Ascending aorta (tissue), 2 donors: ENCODE measurements at regions not wholly inside any gene's neighbourhood (a gene's known extent, or its start where the extent isn't known, plus 50 kb on each side); places are given as distances from the start of the nearest gene placed in this dataset.

Experiments used
- DNase-seq, 2 donors: peaks; one replicate each; pipeline ENCODE4 v3.0.0-alpha.2; 2019; ENCODE audit warnings: low spot score in 2 of 2
- H3K27ac ChIP-seq, 2 donors: fragments of 200-600 bp; sonication (generic); one replicate each; pipeline ENCODE4 v1.5.1; 2016 to 2017; ENCODE audit warnings: mild to moderate bottlenecking in 1 of 2
- H3K27me3 ChIP-seq: fragments of 200-600 bp; sonication (generic); one replicate; pipeline ENCODE4 v1.5.1; 2017
- H3K36me3 ChIP-seq, 2 donors: fragments of 200-600 bp; sonication (generic); one replicate each; pipeline ENCODE4 v1.5.1; 2016
- H3K4me1 ChIP-seq, 2 donors: fragments of 200-600 bp; sonication (generic); one replicate each; pipeline ENCODE4 v1.5.1; 2016 to 2017; ENCODE audit warnings: mild to moderate bottlenecking in 1 of 2
- H3K4me3 ChIP-seq, 2 donors: fragments of 200-600 bp; sonication (generic); one replicate each; pipeline ENCODE4 v1.5.1; 2016 to 2017; ENCODE audit warnings: mild to moderate bottlenecking in 1 of 2
- H3K9me3 ChIP-seq, 2 donors: fragments of 200-600 bp; sonication (generic); one replicate each; pipeline ENCODE4 v1.5.1; 2016
- intact Hi-C: fragments of 100-400 bp; cut with DNase I; formaldehyde crosslinking; loops from one replicate; pipeline ENCODE4 v1.15.1; 2023
- TF ChIP-seq, protein P1 (sequence below), 3 experiments: fragments of 200-600 bp in 2 of 3; fragments of 450-650 bp in 1 of 3; sonication (generic) in 2 of 3; IDR thresholded peaks; one replicate each; pipeline ENCODE4 v1.5.1; 2016 to 2019; ENCODE audit warnings: antibody characterized with exemption in 3 of 3, mild to moderate bottlenecking in 1 of 3, moderate library complexity in 1 of 3

DNA sequence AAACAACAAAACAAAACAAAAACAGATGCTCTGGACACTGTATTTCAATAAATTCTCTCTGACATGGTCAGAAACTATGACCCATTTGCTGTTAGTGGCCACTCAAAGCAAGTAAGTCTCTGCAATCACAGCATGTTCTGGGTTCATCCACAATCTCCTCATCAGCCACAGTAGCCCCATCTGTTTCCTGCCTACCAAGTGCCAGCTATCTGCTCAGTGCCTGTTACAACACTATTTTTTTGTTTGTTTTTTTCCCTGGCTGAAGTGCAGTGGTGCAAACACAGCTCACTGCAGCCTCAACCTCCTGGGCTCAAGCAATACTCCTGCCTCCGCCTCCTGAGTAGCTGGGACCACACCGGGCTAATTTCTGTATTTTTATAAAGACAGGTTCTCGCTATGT, 137.9 kb downstream of the SOX9 start:
- no peaks in the 10 kb centered on the region for H3K27me3 ChIP-seq
- TF ChIP-seq, protein P1, sequence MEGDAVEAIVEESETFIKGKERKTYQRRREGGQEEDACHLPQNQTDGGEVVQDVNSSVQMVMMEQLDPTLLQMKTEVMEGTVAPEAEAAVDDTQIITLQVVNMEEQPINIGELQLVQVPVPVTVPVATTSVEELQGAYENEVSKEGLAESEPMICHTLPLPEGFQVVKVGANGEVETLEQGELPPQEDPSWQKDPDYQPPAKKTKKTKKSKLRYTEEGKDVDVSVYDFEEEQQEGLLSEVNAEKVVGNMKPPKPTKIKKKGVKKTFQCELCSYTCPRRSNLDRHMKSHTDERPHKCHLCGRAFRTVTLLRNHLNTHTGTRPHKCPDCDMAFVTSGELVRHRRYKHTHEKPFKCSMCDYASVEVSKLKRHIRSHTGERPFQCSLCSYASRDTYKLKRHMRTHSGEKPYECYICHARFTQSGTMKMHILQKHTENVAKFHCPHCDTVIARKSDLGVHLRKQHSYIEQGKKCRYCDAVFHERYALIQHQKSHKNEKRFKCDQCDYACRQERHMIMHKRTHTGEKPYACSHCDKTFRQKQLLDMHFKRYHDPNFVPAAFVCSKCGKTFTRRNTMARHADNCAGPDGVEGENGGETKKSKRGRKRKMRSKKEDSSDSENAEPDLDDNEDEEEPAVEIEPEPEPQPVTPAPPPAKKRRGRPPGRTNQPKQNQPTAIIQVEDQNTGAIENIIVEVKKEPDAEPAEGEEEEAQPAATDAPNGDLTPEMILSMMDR (IDR thresholded peaks at IDR 0.05): no peak
- DNase-seq: no peak
- no peak overlapping the region for H3K27ac ChIP-seq
- H3K4me1 ChIP-seq: no peaks in the 10 kb centered on the region
- H3K4me3 ChIP-seq: no peak overlapping the region
- intact Hi-C loops: no loop called here
- H3K36me3 ChIP-seq: no peaks in the 10 kb centered on the region
- H3K9me3 ChIP-seq: no peaks in the 10 kb centered on the region

DNA sequence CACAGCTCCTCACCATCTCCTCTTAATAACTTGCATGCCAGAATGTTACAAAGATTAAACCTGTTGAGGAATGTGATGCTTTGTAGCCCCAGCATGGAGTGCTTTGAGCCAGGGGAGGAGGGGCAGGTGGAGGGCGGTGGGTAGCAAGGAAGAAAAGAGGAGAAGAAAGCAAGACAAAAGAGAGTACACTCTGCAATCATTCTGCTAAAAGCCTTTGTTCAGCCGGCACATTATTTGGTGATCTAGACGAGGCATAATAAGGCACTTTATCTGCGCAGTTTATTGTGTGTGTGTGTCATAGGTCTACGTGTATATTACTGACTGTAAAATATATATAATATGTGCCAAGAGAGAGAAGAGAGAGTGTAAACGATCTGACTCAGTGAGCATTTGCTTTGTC, 139.1 kb downstream of the SOX9 start:
- no peak for DNase-seq

DNA sequence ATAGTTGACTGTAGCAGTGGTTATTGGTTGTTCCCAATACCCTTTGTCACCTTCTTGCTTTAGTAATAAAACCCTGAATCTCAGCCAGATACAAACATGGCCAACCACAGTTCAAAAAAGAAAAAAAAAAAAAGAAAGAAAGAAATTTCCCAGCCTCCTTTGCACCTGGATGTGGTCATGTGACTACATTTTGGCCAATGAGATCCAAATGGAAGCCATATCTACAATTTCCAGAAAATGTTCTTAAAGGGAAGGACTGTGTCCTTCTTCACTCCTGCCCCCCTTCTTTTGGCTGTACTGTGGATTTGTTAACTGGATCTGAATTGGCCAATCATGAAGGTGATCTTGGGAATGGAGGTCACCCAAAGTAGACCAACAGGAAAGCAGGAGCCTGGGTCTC, 141.9 kb downstream of the SOX9 start:
- intact Hi-C loops: no loop called here
- Histone ChIP-seq H3K4me1 (no peaks in the 10 kb centered on the region), H3K4me3 (no peak overlapping the region), H3K27me3 (no peaks in the 10 kb centered on the region), H3K9me3 (no peaks in the 10 kb centered on the region), H3K36me3 (no peaks in the 10 kb centered on the region), H3K27ac (no peak overlapping the region)
- DNase-seq: no peak
- TF ChIP-seq, protein P1 (IDR thresholded peaks at IDR 0.05): no peak

More for the DNA sequence above, 139.1 kb downstream of the SOX9 start:
- Histone ChIP-seq H3K27me3 (no peaks in the 10 kb centered on the region), H3K27ac (no peak overlapping the region), H3K4me1 (no peaks in the 10 kb centered on the region), H3K4me3 (no peak overlapping the region), H3K36me3 (no peaks in the 10 kb centered on the region), H3K9me3 (no peaks in the 10 kb centered on the region)
- TF ChIP-seq, protein P1 (IDR thresholded peaks at IDR 0.05): no peak
- intact Hi-C loops: no loop called here

DNA sequence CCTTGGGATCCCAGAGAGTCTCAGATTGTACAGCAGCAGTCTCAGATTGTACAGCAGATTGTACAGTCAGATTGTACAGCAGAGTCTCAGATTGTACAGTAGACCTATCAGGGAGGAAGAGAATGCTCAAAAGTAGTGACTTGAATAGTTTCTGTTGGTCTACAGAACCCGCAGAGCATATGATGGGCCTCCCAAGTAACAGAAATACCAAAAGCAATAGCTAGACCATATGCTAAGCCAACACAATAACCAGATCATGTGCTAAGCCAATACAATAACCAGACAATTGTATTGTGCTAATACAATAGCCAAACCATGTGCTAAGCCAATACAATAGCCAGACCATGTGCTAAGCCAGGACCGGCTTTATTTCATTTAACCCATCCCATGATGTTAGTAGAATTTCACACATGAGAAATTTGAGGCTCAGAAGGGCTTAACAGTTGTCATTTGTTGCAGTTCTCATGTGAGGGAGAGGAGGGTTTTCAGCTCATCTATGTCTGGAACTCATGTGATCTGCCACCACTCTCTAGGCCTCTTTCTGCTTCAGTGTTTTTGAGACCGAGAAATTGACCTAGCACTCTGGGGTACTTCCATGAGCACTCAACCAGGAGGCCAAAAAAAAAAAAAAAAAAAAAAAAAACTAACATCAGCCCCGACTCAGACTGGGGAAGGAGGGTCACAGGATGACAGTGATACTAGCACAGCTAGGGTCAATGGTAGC, 144.0 kb downstream of the SOX9 start:
- no peak overlapping the region for H3K4me3 ChIP-seq
- intact Hi-C loops: no loop called here

DNA sequence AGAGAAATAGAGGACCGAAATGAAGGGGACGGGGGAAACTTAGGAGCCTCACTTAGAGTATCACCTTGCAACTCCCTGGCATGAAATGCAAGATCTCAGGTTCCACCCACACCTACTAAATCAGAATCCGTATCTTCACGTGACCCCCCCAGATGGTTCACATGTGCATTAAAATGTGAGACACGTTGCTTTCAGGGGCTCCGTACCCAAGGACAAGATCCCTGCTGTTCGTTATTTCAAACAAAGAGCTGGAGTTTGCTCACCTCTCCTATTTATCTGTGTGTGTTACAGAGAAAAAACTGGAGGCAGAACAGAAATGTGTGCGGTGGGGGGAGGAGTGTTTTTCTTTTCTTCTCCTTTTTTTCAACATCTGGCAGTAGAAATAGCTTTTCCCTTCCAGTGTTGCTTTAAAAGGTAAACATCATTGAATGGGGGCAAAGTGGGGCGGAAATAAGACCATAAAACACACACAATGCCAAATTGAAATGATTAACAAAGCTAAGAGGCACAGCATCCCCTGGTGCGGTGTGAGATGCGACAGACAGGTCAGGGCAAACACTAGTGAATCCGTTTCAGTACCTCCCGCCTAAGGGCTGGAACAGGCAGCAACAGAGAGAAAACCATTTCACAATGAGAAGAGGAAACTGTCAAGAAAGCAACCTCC, 145.4 kb downstream of the SOX9 start:
- no peak for DNase-seq
- intact Hi-C loops: no loop called here
- H3K27ac ChIP-seq: no peak overlapping the region
- no peaks in the 10 kb centered on the region for H3K9me3 ChIP-seq
- H3K4me1 ChIP-seq: no peaks in the 10 kb centered on the region
- H3K27me3 ChIP-seq: no peaks in the 10 kb centered on the region
- no peaks in the 10 kb centered on the region for H3K36me3 ChIP-seq
- H3K4me3 ChIP-seq: no peak overlapping the region
- TF ChIP-seq, protein P1 (IDR thresholded peaks at IDR 0.05): no peak

More for the DNA sequence above, 144.0 kb downstream of the SOX9 start:
- Histone ChIP-seq H3K27me3 (no peaks in the 10 kb centered on the region), H3K27ac (no peak overlapping the region), H3K4me1 (no peaks in the 10 kb centered on the region), H3K36me3 (no peaks in the 10 kb centered on the region), H3K9me3 (no peaks in the 10 kb centered on the region)
- TF ChIP-seq, protein P1 (IDR thresholded peaks at IDR 0.05): no peak
- DNase-seq: no peak
